Fibroblast of skin of left quadriceps (primary cell): ENCODE measurements at regions not wholly inside any gene's neighbourhood (a gene's known extent, or its start where the extent isn't known, plus 50 kb on each side); places are given as distances from the start of the nearest gene placed in this dataset.
"Not testable (repeated sequence)": the region's sequence is repeated elsewhere in the genome, so short reads cannot be mapped to it uniquely, and the experiment has no call there.

ENCODE experiments used
- DNase-seq, 2 experiments: peaks; one replicate each; pipeline ENCODE4 v3.0.0-alpha.2; 2013; ENCODE audit warnings: low read depth in 2 of 2

DNA sequence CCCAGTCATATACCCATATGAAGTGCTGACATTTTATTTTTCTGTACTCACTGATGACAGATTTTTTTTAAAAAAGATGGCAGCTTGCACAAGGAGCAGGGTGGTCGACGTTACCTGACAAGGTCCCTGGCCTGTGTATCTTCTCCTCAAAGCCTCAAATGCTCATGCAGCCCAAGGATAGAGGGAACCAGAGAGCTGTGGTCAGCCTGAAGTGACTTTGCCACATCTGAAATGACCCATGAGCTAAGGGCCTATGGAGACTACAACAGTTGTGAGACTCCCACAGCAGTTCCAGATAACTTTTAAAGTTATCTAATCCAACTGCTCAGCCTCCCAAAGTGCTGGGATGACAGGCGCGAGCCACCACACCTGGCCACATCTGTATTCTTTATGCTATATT, 131.1 kb downstream of the GLUL start:
- DNase-seq: no peak

DNA sequence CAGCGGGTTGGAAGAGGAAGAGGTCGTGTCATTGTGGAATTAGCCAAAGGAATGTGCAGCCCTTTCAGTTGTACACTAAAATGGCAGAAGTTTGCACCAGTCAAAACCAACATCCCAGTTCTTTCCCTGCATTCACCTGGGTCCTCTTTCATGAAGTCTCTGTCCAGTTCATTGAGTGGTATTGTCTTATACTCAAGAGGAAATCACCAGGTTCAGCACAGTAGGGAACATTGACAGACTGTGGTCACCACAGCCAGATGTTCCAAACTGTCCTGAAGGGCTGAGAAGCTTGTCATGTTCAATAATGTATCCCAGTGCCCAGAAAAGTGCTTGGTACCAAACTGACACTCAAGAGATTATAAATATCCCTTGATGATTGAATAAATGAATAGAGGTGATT, 131.6 kb downstream of the GLUL start:
- DNase-seq: no peak

DNA sequence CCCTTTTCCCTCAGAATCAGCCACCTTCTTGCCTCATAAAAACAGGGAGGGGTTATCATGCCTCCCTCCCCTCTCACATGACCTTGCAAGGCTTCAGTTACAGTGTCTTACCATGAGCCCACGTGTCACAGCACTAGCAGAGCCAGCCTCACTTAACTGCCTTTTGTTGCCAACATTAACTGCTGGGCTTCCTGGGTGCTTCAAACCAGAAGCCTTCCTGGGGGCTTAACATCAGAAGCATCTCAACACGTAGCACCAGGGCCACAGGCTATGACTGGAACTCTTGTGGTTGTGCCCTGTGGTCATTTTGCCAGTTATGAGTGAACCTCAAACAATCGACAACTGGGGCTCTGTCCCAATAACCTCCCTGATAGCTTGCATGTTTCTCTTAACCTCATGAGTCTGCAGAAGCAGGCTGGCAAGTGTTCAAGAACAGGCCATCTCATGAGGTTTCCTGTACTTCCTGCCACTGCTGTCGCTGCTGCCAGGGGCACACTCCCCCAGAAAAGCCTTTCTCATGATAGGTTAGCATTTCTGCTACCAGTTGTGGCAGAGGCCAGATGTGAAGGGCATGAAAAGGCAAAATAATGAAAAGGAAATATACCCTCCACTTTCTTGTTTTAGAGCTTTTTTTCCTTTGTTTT, 132.2 kb downstream of the GLUL start:
- DNase-seq: no peak

DNA sequence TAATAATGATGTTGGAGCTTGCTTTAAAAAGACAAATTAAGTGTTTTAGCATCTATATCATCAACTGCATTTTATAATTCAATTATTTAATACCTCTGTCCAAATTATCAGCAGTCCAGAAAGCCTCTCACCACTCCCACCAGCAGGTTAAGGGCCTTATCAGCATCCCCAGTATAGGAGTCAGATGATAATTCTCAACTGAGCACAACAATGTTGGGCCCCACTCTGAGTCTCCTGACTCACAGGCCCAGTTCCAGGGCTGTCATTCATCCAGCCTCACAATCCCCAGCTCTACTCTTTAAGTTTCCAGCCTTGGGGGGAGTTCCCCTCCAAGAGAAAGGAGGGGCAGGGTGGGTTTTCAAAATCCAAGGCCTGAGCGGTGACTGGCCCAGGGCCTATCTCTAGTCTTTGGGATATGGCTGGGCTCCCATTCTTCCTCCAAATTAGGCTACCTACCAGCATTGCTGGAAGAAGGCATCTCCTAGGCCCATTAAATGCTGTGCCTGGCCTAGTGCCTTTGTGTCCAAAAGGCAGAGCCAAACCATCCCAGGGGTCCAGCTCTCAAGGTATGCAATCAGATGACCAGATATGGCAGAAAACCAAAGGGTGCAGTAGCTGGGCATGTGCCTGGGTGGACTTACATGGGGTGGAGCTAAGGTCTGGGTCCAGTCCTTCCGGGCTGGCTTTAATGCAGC, 134.1 kb downstream of the GLUL start:
- DNase-seq: no peak

DNA sequence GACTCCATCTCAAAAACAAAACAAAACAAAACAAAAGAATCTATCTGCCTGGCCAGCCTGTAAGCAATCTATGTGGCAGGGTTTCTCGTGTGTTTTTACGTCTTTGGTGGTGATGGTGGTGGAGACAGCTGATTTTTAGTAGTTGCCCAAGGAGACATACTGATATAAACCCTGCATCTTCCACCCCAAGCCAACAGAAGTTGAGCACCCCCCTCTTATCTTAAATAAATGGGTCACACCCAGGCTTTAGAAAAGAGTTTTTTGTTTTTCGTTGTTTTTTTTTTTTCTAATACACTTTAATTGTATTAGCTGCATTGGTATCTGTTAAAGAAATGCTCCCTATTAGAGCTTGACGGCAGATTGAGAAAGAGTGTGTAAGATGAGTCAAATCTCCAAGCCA, 134.7 kb downstream of the GLUL start:
- DNase-seq: no peak

DNA sequence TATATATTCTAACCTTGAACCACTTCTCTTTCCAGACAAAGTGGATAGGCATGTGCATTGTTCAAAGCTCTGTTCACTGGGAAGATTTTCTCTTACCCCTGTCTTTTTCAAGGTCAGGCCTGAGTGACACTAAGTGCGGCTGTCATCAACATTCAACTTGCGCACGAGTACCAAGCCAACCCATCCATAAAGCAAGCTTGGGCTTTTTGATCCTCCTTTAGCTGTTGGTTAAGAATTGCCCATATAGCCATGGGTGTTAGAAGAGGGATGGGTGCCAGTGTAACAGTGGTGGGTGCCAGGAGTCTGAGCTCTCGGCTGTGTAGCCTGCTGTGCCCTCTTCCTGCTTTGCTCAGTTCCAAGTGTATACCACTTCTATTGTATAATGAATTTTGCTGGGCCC, 136.1 kb downstream of the GLUL start:
- no peak for DNase-seq

DNA sequence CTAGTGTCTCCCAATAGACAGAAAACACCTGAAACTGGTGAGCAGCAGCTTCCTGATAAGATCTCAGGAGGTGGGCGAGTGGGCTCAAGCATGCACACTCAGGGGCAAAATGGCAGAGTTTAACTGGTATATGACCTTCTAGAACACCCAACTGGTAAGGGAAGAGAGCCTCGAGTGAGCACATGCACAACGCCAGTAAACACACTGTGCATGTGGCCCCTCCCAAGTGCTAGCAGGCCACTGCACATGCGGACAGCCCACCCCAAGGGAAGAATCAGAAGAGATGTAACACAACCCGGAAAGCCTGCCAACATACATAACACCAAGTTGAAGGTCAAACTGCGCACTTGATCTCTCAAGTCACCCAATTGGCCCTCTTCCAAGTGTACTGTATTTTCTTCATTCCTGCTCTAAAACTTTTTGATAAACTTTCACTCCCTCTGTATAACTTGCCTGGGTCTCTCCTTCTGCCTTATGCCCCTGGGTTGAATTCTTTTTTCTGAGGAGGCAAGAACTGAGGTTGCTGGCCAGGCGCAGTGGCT, 138.2 kb downstream of the GLUL start:
- DNase-seq: no peak

DNA sequence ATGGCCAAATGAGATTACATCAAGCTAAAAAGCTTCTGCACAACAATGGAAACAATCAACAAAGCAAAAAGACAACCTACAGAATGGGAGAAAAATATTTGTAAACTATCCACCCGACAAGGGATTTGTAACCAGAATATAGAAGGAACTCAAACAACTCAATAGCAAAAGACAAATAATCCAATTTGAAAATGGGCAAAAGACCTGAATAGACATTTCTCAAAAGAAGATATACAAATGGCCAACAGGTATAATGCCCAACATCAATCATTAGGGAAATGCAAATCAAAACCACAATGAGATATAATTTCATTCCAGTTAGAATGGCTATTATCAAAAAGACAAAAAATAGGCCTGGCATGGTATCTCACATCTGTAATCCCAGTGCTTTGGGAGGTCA, 140.0 kb downstream of the GLUL start:
- DNase-seq: no peak

DNA sequence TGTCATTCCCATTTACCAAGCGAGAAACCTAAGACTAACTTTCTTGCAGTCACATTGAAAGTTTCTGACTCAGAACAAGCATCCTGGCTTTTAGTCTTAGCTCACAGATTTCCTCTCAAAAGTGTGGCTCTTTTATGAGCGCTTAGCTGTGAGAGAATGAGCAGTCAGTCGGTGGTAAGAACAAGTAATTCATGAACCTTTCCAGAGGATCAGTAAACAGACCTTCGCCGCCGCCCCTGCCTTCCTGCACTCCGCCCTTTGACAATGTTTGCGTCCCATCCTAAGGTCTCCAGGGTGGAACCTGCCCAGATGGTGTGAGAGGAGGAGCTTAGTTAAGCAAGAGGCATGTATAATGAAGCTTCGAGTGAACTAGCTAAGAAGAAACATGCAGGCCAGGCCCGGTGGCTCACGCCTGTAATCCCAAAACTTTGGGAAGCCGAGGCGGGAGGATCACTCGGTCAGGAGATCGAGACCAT, 142.4 kb downstream of the GLUL start:
- no peak for DNase-seq

DNA sequence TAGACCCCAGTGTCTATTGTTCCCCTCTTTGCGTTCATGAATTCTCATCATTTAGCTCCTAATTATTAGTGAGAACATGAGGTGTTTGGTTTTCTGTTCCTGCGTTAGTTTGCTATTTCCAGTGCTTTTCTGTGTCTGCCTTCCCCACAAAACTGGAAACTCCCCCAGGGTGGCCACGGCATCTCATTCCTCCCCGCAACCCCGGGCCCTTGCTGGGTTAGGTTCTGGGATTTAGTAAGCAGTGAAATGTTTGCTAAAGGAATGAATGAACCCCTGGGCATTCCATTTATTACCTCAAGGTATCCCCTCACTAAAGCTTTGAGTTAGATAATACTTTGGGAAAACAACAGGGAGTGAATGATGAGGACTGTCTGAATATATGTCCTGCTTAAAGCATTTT, 142.9 kb downstream of the GLUL start:
- no peak for DNase-seq

DNA sequence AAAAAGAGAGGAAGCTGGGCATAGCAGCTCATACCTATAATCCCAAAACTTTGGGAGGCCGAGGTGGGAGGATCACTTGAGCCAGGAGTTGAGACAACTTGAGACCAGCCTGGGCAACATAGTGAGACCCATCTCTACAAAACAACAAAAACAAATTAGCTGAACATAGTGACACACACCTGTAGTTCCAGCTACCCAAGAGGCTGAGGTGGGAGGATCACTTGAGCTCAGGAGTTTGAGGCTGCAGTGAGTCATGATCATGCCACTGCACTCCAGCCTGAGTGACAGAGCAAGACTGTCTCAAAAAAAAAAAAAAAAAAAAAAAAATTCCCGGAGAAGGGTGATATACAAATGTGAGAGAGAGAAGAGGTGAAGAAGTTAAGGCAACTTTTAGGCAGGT, 143.8 kb downstream of the GLUL start:
- DNase-seq: not testable (repeated sequence)

DNA sequence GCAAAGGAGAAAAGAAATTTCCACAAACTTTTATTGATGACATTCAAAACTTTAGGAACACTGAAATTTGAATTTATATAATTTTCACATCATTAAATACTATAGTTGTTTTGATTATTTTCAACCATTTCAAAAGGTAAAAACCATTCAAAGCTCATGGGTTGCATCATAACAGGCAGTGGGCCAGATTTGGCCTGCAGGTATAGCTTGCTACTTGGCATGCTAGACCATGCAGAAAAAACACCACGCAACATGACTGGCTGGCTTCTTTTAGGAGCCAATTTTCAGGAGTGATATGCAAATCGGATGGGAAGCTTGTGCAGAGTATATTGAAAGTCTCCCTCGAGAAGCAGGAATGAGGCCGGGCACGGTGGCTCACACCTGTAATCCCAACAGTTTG, 144.8 kb downstream of the GLUL start:
- DNase-seq: no peak

DNA sequence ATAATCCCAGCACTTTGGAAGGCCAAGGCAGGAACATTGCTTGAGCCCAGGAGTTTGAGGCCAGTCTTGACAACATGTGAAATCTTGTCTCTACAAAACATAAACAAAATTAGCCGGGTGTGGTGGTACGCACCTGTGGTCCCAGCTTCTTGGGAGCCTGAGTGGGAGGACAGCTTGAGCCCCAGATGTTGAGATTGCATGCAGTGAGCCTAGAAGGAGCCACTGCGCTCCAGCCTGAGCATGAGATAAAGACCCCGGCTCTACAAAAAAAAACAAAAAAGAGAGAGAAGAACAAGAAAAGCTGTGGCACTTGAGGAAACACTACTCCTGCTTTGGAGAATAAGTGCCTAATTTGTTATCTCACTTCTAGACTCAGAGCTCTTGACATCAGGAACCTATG, 146.6 kb downstream of the GLUL start:
- no peak for DNase-seq

DNA sequence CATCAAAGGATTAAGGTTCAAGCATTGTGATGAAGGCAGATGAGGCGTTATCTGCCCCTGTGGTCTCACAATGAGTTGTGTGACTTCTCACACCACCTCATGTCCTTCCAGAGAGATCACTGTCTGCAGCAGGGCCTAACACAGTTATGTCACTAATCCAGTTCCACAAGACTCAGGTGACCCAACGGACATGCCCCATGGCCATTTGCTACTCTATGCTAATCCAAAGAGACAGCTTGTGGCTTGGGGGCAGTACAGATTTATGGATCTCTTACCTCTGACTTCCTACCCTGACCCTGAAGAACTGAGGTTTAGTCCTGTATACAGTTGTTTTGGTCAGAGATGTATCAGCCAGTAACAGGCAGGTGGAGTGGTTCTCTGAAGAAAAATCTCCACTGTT, 147.1 kb downstream of the GLUL start:
- DNase-seq: no peak

DNA sequence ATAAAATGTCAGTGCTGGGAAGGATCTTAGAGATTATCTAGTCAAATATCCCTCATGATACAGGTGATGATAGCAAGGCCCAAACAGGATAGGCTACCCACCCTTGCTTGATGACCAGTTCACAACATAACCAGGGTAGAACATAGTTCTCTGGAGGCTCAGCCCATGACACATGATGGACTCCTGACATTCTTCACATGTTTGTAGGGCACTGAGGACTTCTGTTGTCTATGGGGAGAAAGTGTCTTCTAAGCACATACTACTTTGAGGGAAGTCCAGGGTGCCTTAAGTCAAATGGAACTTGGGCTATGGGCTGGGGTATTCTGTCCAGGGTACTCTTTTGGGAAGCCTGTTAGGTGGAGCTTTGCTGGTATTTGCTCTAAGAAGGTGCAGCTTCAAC, 148.9 kb downstream of the GLUL start:
- DNase-seq: no peak

DNA sequence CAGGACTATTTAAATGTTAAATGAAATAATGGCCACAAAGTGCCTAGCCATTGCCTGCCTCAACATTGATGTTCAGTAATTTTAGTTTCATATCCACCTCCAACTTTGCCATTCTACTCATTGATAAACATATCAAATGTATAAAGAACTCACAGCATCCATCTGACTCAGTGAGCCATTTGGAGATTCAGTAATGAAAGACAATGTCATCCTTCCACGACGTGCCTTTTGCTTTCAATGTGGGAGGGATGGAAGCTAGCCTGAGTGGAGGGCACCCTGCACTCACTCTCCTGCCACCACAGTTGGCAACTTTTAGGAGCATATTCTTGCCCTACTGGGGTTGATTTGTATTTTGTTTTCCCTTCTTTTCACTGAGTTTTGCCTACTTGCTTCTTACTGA, 151.5 kb downstream of the GLUL start:
- no peak for DNase-seq

DNA sequence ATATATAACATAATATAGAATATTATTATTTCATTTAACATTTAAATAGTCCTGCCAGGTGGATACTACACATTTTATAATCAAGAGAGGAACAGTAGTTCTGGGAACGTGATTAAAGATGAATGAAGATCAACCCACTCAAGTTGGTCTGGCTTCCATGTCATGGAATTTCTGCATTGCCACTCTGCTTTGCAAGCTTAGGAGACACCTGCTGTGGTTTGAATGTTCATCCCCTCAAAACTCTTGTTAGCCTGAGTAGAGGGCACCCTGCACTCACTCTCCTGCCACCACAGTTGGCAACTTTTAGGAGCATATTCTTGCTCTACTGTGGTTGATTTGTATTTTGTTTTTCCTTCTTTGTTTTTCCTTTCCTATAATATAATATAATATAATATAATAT, 153.2 kb downstream of the GLUL start:
- DNase-seq: no peak

DNA sequence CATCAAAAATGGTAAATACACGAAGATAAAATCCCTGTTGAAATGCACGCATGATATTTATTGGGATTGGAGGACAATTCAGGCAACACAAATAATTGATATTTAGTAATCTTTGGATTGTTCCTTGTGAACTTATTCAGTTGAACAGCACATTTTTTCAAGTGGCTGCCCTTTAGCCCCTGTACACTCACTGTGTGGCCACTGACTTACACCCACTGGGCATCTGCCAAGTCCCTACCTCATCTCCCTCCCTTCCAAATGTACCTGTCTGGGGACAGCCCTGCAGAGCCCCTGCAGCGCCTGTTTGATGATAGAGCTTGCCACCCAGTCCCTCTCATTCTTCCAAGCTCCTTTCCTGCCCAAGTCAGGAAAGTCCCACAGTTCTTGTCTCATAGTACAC, 154.3 kb downstream of the GLUL start:
- no peak for DNase-seq

DNA sequence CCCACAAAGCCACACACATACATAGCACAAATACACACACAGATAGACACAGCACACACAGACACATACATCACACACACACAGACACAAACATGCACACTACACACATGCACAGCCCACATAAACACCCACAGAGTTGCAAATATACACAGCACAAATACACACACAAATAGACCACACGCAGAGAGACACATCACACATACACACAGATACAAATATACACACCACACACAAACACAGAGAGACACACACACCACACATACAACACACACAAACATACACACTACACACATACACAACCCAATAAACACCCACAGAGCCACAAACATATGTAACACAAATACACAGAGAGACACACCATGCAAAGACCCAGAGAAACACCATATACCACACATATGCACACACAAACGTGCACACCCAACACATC, 154.9 kb downstream of the GLUL start:
- DNase-seq: no peak

DNA sequence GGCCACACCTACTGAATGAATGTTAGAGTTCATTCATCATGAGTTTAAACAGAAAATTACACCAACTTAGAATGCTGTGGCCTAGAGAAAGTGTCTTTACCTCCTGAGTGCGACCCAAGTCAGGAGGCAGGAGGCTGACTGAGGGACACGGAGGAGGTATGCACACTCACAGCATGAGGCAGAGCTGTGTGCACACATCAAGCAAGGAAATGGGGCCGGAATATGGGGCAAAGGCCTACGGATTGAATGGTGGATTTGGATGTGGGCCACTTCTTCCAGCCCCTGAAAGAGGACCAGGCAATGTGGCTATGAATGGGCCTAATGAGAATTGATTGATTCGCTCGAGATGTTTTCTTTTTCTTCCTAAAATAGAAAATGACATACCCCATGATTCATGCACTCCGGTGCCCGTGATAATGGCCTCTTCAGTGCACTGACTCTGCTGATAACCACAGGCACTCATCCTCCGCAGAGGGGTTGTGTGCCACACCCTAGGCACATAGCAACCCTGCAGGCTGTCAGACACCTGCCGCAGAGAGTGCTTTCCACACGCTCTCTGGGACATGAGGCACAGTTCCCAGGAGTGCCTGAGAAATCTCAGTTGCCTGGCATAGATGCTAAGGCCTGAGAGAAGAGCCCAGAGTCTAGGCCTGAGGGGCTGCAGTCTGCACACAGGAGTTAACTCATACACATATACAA, 155.5 kb downstream of the GLUL start:
- DNase-seq: no peak

DNA sequence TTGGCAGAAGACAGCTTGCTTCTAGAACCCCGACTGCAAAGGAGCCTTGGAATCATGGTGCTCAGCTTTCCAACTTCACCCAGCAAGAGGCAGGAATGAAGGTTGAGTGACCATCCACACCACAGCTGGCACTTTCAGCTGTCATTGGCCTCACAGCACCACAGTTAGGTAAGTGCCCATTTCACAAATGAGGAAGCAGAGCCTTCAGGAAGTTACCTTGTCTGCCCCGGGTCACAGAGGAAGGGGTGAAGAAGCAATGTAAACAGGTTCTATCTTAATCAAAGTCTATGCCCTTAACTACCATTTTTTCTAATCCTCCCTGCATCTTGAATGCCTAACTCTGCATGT, 156.0 kb downstream of the GLUL start:
- DNase-seq: no peak

DNA sequence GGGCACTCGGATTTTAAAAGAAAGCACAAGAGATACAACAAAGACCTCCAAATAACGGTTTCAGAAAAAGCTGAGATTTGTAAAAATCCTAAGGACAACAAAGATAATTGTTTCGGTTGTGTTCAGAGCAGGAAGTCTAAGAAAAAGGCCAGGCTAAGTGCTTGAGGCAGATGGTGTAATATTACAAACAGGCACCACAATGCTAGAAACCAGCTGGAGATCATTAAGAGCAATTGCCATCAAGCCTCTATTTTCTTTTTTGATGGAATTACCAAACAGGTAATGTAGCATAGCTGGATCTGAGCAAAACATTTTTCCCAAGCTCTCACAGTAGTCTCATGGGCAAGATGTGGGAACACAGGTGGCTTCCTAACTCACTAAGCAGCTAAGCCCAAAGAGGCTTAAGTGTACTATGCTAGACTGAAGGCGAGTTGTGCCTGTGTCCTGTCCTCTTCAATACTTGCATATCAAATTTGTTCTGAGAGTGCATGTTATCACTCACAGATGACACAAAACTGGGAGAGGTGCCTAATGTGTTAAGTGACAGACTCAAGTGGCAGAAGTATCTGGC, 161.6 kb downstream of the GLUL start:
- no peak for DNase-seq

DNA sequence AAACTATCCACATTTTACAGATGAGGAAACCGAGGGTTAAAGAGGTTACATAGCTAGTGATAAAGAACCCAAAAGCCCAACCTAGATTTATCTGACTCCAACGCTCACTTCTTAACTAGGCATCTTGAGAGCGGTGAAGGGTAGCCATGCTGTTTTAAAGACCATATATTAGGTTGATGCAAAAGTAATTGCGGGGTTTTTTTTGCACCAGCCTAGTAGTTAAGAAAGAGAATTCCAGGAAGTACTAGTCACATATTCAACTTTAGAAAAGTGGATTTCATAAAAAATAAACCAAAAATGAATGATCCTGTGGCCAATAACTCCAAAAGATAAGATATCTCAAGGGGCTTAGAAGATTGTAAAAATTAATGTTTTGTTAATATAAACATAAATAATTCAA, 162.1 kb downstream of the GLUL start:
- no peak for DNase-seq
